ENCODE measurements at regions not wholly inside any gene's neighbourhood (a gene's known extent, or its start where the extent isn't known, plus 50 kb on each side); places are given as distances from the start of the nearest gene placed in this dataset.

DNA sequence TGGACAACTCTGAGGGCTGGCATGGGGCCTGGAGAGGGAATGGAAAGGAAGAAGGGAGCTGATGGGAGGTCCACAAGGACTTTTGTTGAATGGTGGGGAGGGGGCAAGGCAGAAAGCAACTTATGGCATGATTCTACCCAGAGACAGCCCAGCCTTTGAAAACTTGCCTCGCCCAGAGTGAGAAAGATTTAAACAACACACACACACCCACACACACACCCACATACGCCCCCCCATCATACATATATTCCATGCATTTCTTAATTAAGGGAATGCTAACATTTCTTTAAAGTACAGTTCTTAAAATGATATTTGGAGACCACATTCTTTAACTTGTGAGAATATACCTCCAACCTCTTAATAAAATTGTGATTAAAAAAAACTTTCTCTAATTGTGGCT lies 115.4 kb upstream of the F3 start:
- no peaks in the 10 kb centered on the region for H3K36me3 ChIP-seq
- no peaks in the 10 kb centered on the region for H3K9me3 ChIP-seq
- 82 to 90% (median 88%) methylated on average over 2 of the region's 2 CpGs for WGBS, 5 donors
- H3K4me3 ChIP-seq, result no peak overlapping the region
- DNase-seq, result no peak
- intact Hi-C loops (cut with DNase I; ENCODE audit: low total_unique reads), result no loop called here
- no peak overlapping the region for H3K27ac ChIP-seq
- no peaks in the 10 kb centered on the region for H3K27me3 ChIP-seq (replicated peaks in 1 of 7)
- TF ChIP-seq, protein P1, sequence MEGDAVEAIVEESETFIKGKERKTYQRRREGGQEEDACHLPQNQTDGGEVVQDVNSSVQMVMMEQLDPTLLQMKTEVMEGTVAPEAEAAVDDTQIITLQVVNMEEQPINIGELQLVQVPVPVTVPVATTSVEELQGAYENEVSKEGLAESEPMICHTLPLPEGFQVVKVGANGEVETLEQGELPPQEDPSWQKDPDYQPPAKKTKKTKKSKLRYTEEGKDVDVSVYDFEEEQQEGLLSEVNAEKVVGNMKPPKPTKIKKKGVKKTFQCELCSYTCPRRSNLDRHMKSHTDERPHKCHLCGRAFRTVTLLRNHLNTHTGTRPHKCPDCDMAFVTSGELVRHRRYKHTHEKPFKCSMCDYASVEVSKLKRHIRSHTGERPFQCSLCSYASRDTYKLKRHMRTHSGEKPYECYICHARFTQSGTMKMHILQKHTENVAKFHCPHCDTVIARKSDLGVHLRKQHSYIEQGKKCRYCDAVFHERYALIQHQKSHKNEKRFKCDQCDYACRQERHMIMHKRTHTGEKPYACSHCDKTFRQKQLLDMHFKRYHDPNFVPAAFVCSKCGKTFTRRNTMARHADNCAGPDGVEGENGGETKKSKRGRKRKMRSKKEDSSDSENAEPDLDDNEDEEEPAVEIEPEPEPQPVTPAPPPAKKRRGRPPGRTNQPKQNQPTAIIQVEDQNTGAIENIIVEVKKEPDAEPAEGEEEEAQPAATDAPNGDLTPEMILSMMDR (IDR thresholded peaks at IDR 0.05 in 8 of 11, conservative IDR thresholded peaks at IDR 0.05 in 3 of 11), result no peak
- H3K4me1 ChIP-seq, result no peaks in the 10 kb centered on the region

DNA sequence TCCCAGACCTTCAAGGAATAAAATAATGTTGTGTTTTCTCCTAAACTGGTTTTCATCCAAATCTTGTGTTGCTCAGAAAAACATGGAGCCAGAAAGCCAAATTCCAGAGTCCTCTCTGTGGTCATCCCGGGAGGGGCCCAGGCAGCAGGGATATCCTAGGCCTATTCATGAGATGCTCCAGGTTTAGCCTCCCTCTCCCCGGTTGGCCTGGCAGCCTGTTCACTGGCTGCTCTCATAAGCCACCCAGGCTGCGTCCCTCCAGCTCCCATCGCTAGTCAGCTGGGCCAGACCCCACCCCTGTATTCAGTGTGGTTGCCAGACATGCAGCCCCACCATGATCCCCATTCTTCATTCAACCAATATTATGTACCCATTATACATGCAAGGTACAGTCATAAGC lies 113.4 kb upstream of the F3 start:
- Histone ChIP-seq H3K9me3 (no peaks in the 10 kb centered on the region), H3K27me3 (replicated peaks in 1 of 7) (no peaks in the 10 kb centered on the region), H3K4me1 (no peaks in the 10 kb centered on the region), H3K27ac (no peak overlapping the region), H3K36me3 (no peaks in the 10 kb centered on the region), H3K4me3 (no peak overlapping the region)
- no peak for TF ChIP-seq POLR2AphosphoS5 (IDR thresholded peaks at IDR 0.05)
- no peak for TF ChIP-seq POLR2A (IDR thresholded peaks at IDR 0.05)
- TF ChIP-seq, protein P1 (IDR thresholded peaks at IDR 0.05 in 8 of 11, conservative IDR thresholded peaks at IDR 0.05 in 3 of 11), result no peak
- intact Hi-C loops (cut with DNase I; ENCODE audit: low total_unique reads), result no loop called here
- WGBS, 5 donors, result 89 to 97% (median 94%) methylated on average over 4 of the region's 4 CpGs
- no peak for DNase-seq

DNA sequence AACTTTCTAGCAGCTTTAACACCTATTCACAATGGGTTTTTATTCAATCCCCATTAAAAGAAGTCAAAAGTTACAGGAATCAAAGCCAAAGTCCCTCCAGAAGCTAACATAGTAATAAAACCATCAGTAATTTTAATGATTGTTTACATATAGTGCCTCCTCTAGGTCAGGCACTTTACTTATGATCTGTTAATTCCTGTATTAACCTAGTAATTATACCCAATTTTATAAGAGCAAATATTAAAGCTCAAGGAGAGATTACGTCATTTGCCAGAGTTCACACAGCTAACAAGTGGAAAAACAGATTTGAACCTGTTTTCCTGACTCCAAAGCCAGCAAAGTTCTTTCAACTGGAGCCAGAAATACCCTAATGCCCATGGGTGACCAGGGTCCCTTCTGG lies 112.9 kb upstream of the F3 start:
- no peak for TF ChIP-seq POLR2AphosphoS5 (IDR thresholded peaks at IDR 0.05)
- TF ChIP-seq, protein P1 (IDR thresholded peaks at IDR 0.05 in 8 of 11, conservative IDR thresholded peaks at IDR 0.05 in 3 of 11), result no peak
- TF ChIP-seq POLR2A (IDR thresholded peaks at IDR 0.05), result no peak
- DNase-seq, result no peak
- Histone ChIP-seq H3K36me3 (no peaks in the 10 kb centered on the region), H3K27me3 (replicated peaks in 1 of 7) (no peaks in the 10 kb centered on the region), H3K4me1 (no peaks in the 10 kb centered on the region), H3K9me3 (no peaks in the 10 kb centered on the region), H3K27ac (no peak overlapping the region), H3K4me3 (no peak overlapping the region)
- WGBS, 5 donors, result 85 to 100% (median 94%) methylated on average over 1 of the region's 1 CpG
- intact Hi-C loops (cut with DNase I; ENCODE audit: low total_unique reads), result no loop called here

DNA sequence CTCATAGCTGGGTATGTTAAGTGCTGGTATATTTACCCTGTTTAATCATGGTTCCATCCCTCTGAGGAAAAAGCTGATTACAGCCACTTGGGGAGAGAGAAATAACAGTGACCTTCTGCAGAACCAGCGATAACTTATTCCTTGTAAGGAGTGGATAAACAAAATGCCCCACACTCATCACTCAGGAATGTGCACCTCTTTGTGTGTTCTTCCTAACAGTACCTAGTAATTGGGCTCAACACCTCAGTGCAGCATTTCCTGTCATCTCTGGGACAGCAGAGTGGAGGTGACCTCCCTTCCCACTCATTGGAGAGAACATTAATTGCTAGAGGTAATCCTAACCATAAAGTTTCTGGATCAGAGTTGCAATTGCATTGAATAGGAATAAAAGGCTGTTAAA lies 112.5 kb upstream of the F3 start:
- 90 to 94% (median 92%) methylated on average over 1 of the region's 1 CpG for WGBS, 5 donors
- no peaks in the 10 kb centered on the region for H3K4me1 ChIP-seq
- no peak overlapping the region for H3K27ac ChIP-seq
- DNase-seq, result no peak
- no peaks in the 10 kb centered on the region for H3K27me3 ChIP-seq (replicated peaks in 1 of 7)
- intact Hi-C loops (cut with DNase I; ENCODE audit: low total_unique reads), result no loop called here
- H3K9me3 ChIP-seq, result no peaks in the 10 kb centered on the region
- H3K36me3 ChIP-seq, result no peaks in the 10 kb centered on the region
- H3K4me3 ChIP-seq, result no peak overlapping the region
- TF ChIP-seq POLR2A (IDR thresholded peaks at IDR 0.05) (no peak), POLR2AphosphoS5 (IDR thresholded peaks at IDR 0.05) (no peak)
- TF ChIP-seq, protein P1 (IDR thresholded peaks at IDR 0.05 in 8 of 11, conservative IDR thresholded peaks at IDR 0.05 in 3 of 11), result no peak

Measured in spleen (tissue), 11 donors.